HepG2 (cell line): ENCODE measurements at regions not wholly inside any gene's neighbourhood (a gene's known extent, or its start where the extent isn't known, plus 50 kb on each side); places are given as distances from the start of the nearest gene placed in this dataset.

ENCODE experiments used
- ATAC-seq: fragments of 200-7000 bp; cut with Tn5 transposase; 3 replicates; pipeline ENCODE4 v1.9.1; 2020; ENCODE audit warnings: mild to moderate bottlenecking, moderate library complexity
- BruUV-seq: library from RNA; stranded (reverse); fragments of 400-500 nt; replicated peaks from 2 replicates; lab custom pipeline; 2021; lab: Mats Ljungman, UMichigan
- CTCF ChIA-PET: fragments of 300-600 bp; formaldehyde crosslinking; extraction: SDS; loops from one replicate; lab custom pipeline; 2021; ENCODE audit warnings: low total read pairs, inconsistent platforms, low intra/inter-chr PET ratio; lab: Yijun Ruan, JAX
- POLR2A ChIA-PET: fragments of 350-600 bp; sonication (Branson Sonifier 250); formaldehyde crosslinking; loops from one replicate; lab custom pipeline; 2020; ENCODE audit warnings: antibody characterized with exemption, inconsistent platforms; lab: Yijun Ruan, JAX
- DNase-seq: peaks from one replicate; pipeline ENCODE4 v3.0.0-alpha.2; 2015; ENCODE audit warnings: low spot score
- FAIRE-seq: peaks from 3 replicates; lab custom pipeline; 2011; peaks lifted over from hg19 to GRCh38; lab: Jason Lieb, UNC
- H2AFZ ChIP-seq: one replicate; pipeline ENCODE4 v1.6.1; 2011; ENCODE audit warnings: low read length, inconsistent platforms
- H3K27ac ChIP-seq: fragments of 300-600 bp; 3 replicates; pipeline ENCODE4 v1.8.0; 2011; ENCODE audit warnings: mixed run types, mild to moderate bottlenecking, mixed read lengths, low read length, inconsistent platforms; ENCODE audit not compliant: insufficient read depth; ENCODE audit errors: extremely low read length
- H3K27me3 ChIP-seq, 2 experiments: fragments of 200-600 bp in 1 of 2; 2 replicates in 1 of 2; 3 replicates in 1 of 2; pipeline versions ENCODE4 v1.6.0 to v1.8.0; 2011; ENCODE audit warnings: low read length in 2 of 2, mild to moderate bottlenecking in 2 of 2, moderate library complexity in 2 of 2, inconsistent platforms in 1 of 2; ENCODE audit not compliant: insufficient read depth in 2 of 2, control insufficient read depth in 1 of 2
- H3K36me3 ChIP-seq, 2 experiments: fragments of 200-600 bp in 1 of 2; replicated peaks in 1 of 2; 2 replicates in 1 of 2; 3 replicates in 1 of 2; pipeline versions ENCODE4 v1.5.1 to v1.8.0; 2011; ENCODE audit warnings: low read length in 2 of 2, inconsistent platforms in 1 of 2; ENCODE audit not compliant: insufficient read depth in 2 of 2, control insufficient read depth in 1 of 2
- H3K4me1 ChIP-seq: 2 replicates; pipeline ENCODE4 v1.5.1; 2012; ENCODE audit warnings: low read length, inconsistent platforms; ENCODE audit not compliant: insufficient read depth
- H3K4me2 ChIP-seq: 2 replicates; pipeline ENCODE4 v1.6.0; 2011; ENCODE audit warnings: low read depth, low read length, inconsistent platforms
- H3K4me3 ChIP-seq, 3 experiments: fragments of 200-600 bp in 1 of 3; sonication (generic), shearing (Covaris generic) in 1 of 3; replicated peaks in 1 of 3; 2 replicates each; pipeline ENCODE4 v1.5.1; 2011 to 2016; ENCODE audit warnings: low read length in 3 of 3, inconsistent platforms in 2 of 3, low read depth in 2 of 3, mild to moderate bottlenecking in 2 of 3, control low read depth in 1 of 3, mixed read lengths in 1 of 3; ENCODE audit not compliant: insufficient read depth in 1 of 3
- H3K79me2 ChIP-seq: one replicate; pipeline ENCODE4 v1.6.1; 2011; ENCODE audit warnings: low read length, inconsistent platforms; ENCODE audit not compliant: insufficient read depth
- H3K9ac ChIP-seq: 2 replicates; pipeline ENCODE4 v1.6.0; 2011; ENCODE audit warnings: mild to moderate bottlenecking, low read depth, low read length, inconsistent platforms; ENCODE audit not compliant: insufficient read depth
- H3K9me3 ChIP-seq: 2 replicates; pipeline ENCODE4 v1.5.1; 2012; ENCODE audit warnings: mild to moderate bottlenecking, low read length
- H4K20me1 ChIP-seq: 2 replicates; pipeline ENCODE4 v1.6.0; 2011; ENCODE audit warnings: inconsistent platforms, mild to moderate bottlenecking, low read length, moderate library complexity; ENCODE audit not compliant: insufficient read depth
- CREB1 ChIP-seq, 2 experiments: fragments of 450-650 bp in 1 of 2; IDR thresholded peaks; 2 replicates each; pipeline ENCODE4 v1.6.1; 2016 to 2017; ENCODE audit warnings: control low read depth in 1 of 2, mild to moderate bottlenecking in 1 of 2, missing compliant biosample characterization in 1 of 2, missing genetic modification characterization in 1 of 2
- DNMT3B ChIP-seq: conservative IDR thresholded peaks from 2 replicates; pipeline ENCODE4 v1.6.1; 2016; ENCODE audit warnings: missing biosample characterization, control low read depth
- FOXK1 ChIP-seq: sonication (generic); formaldehyde crosslinking; IDR thresholded peaks from 2 replicates; pipeline ENCODE4 v1.4.0; 2020; ENCODE audit warnings: low read depth, missing genetic modification reagents, borderline replicate concordance
- HHEX ChIP-seq: IDR thresholded peaks from 2 replicates; pipeline ENCODE4 v1.6.1; 2016; ENCODE audit warnings: control low read depth
- MAF1 ChIP-seq: sonication (generic); formaldehyde crosslinking; IDR thresholded peaks from 2 replicates; pipeline ENCODE4 v1.5.0; 2020; ENCODE audit warnings: missing genetic modification reagents, borderline replicate concordance
- PRDM10 ChIP-seq: sonication (generic); formaldehyde crosslinking; IDR thresholded peaks from 2 replicates; pipeline ENCODE4 v1.4.0; 2020; ENCODE audit warnings: low read depth, missing genetic modification reagents
- RBFOX2 ChIP-seq: fragments of 200-400 bp; formaldehyde crosslinking; IDR thresholded peaks from 2 replicates; pipeline ENCODE4 v1.6.1; 2017; ENCODE audit warnings: low read depth, mild to moderate bottlenecking, low read length
- REPIN1 ChIP-seq: sonication (generic); formaldehyde crosslinking; IDR thresholded peaks from 2 replicates; pipeline ENCODE4 v1.8.0; 2022; ENCODE audit warnings: missing genetic modification reagents, low read depth, mild to moderate bottlenecking, borderline replicate concordance
- TFDP2 ChIP-seq: sonication (generic); formaldehyde crosslinking; IDR thresholded peaks from 2 replicates; pipeline ENCODE4 v1.4.0; 2020; ENCODE audit warnings: missing genetic modification reagents
- TMF1 ChIP-seq: sonication (generic); formaldehyde crosslinking; IDR thresholded peaks from 2 replicates; pipeline ENCODE4 v1.8.1; 2022; ENCODE audit warnings: low read depth, missing genetic modification reagents
- ZNF552 ChIP-seq: sonication (generic); formaldehyde crosslinking; IDR thresholded peaks from 2 replicates; pipeline ENCODE4 v1.9.0; 2022; ENCODE audit warnings: missing genetic modification reagents, mild to moderate bottlenecking, borderline replicate concordance
- ZNF672 ChIP-seq: sonication (generic); formaldehyde crosslinking; IDR thresholded peaks from 2 replicates; pipeline ENCODE4 v1.8.1; 2022; ENCODE audit warnings: missing genetic modification reagents
- ZNF782 ChIP-seq: sonication (generic); formaldehyde crosslinking; IDR thresholded peaks from 2 replicates; pipeline ENCODE4 v1.4.0; 2020; ENCODE audit warnings: missing genetic modification reagents, mild to moderate bottlenecking, borderline replicate concordance
- WGBS: methylation state at CpG from one replicate; pipeline ENCODE4 v1.1.6; 2017; ENCODE audit warnings: low lambda C conversion rate; 5-methylcytosine and 5-hydroxymethylcytosine counted together
- in situ Hi-C: cut with HindIII; loops from 2 replicates; pipeline ENCODE4 v1.10.0; 2017; ENCODE audit warnings: low pct_unique_long_range_greater_than_20kb; ENCODE audit not compliant: extremely low pct_ligation_motif_present
- intact Hi-C: fragments of 100-400 bp; cut with micrococcal nuclease; formaldehyde crosslinking; loops from one replicate; pipeline ENCODE4 v1.10.0; 2022; ENCODE audit not compliant: unreplicated experiment
- TF ChIP-seq, protein P1 (sequence below): sonication (generic); formaldehyde crosslinking; IDR thresholded peaks from 2 replicates; pipeline ENCODE4 v1.8.0; 2022; ENCODE audit warnings: mild to moderate bottlenecking, missing genetic modification reagents, moderate library complexity
- TF ChIP-seq, protein P2 (sequence below): sonication (generic); formaldehyde crosslinking; conservative IDR thresholded peaks from 2 replicates; pipeline ENCODE4 v1.8.0; 2022; ENCODE audit warnings: mild to moderate bottlenecking, moderate library complexity, missing genetic modification reagents

- BruUV-seq = no TSS peak
- H3K9ac ChIP-seq = no peak overlapping the region
- no peak overlapping the region for H2AFZ ChIP-seq
- DNase-seq (no peak), FAIRE-seq (no peak), ATAC-seq (no peak)
- H3K4me1 ChIP-seq = no peaks in the 10 kb centered on the region
- 96% methylated on average over 1 of the region's 1 CpG for WGBS
- H3K79me2 ChIP-seq = no peaks in the 10 kb centered on the region
- H3K9me3 ChIP-seq = no peaks in the 10 kb centered on the region
- CTCF ChIA-PET = no interaction called here
- no peak overlapping the region for H3K4me2 ChIP-seq
- H3K27me3 ChIP-seq = no peaks in the 10 kb centered on the region
- no peak overlapping the region for H3K27ac ChIP-seq
- intact Hi-C loops (loop anchor here (5.0 kb wide), 1 partner anchor 138 kb away; no protein-coding TSS in a partner anchor), in situ Hi-C loops (loop anchor here (10.0 kb wide), 1 partner anchor 480 kb away; no protein-coding TSS in a partner anchor)
- POLR2A ChIA-PET = no interaction called here
- peaks cover 4 to 6% of the 10 kb centered on the region in 2 experiments; a peak in 4 of 5 replicates for H3K36me3 ChIP-seq
- H3K4me3 ChIP-seq = no peak overlapping the region
- H4K20me1 ChIP-seq = no peaks in the 10 kb centered on the region
- TF ChIP-seq FOXK1 (no peak), RBFOX2 (no peak), ZNF552 (CRISPR knock-in tag) (no peak), TMF1 (CRISPR knock-in tag) (no peak), PRDM10 (CRISPR knock-in tag) (no peak), REPIN1 (CRISPR knock-in tag) (no peak), CREB1 (IDR thresholded peaks at IDR 0.05) (no peak), CREB1 (CRISPR knock-in tag; IDR thresholded peaks at IDR 0.05) (no peak), HHEX (CRISPR knock-in tag) (no peak), DNMT3B (no peak), ZNF672 (CRISPR knock-in tag) (no peak), ZNF782 (no peak), TFDP2 (CRISPR knock-in tag) (no peak), MAF1 (CRISPR knock-in tag) (no peak)
- TF ChIP-seq, protein P1, sequence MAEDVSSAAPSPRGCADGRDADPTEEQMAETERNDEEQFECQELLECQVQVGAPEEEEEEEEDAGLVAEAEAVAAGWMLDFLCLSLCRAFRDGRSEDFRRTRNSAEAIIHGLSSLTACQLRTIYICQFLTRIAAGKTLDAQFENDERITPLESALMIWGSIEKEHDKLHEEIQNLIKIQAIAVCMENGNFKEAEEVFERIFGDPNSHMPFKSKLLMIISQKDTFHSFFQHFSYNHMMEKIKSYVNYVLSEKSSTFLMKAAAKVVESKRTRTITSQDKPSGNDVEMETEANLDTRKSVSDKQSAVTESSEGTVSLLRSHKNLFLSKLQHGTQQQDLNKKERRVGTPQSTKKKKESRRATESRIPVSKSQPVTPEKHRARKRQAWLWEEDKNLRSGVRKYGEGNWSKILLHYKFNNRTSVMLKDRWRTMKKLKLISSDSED (CRISPR knock-in tag) = no peak
- TF ChIP-seq, protein P2, sequence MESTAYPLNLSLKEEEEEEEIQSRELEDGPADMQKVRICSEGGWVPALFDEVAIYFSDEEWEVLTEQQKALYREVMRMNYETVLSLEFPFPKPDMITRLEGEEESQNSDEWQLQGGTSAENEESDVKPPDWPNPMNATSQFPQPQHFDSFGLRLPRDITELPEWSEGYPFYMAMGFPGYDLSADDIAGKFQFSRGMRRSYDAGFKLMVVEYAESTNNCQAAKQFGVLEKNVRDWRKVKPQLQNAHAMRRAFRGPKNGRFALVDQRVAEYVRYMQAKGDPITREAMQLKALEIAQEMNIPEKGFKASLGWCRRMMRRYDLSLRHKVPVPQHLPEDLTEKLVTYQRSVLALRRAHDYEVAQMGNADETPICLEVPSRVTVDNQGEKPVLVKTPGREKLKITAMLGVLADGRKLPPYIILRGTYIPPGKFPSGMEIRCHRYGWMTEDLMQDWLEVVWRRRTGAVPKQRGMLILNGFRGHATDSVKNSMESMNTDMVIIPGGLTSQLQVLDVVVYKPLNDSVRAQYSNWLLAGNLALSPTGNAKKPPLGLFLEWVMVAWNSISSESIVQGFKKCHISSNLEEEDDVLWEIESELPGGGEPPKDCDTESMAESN (CRISPR knock-in tag) = no peak
Measured at GRCh38 chr6:126174697-126175096, 165.2 kb upstream of the CENPW start.
